Psoas muscle (tissue), 7 donors: ENCODE measurements at regions not wholly inside any gene's neighbourhood (a gene's known extent, or its start where the extent isn't known, plus 50 kb on each side); places are given as distances from the start of the nearest gene placed in this dataset.

Experiments
- ATAC-seq, 4 donors: fragments of 200-7000 bp; cut with Tn5 transposase; one replicate each; pipeline ENCODE4 v1.9.1; 2020; ENCODE audit warnings: moderate library complexity in 3 of 4, mild to moderate bottlenecking in 2 of 4
- DNase-seq, 2 donors: peaks; one replicate each; pipeline ENCODE4 v3.0.0-alpha.2; 2020
- H3K27ac ChIP-seq: fragments of 200-600 bp; one replicate; pipeline ENCODE4 v1.8.0; 2022
- H3K27me3 ChIP-seq, 3 donors: fragments of 200-600 bp in 1 of 3; one replicate each; pipeline versions ENCODE4 v1.6.1 to v1.8.0; 2013 to 2022; ENCODE audit warnings: low read length in 2 of 3, mild to moderate bottlenecking in 2 of 3, moderate library complexity in 1 of 3; ENCODE audit not compliant: insufficient read depth in 3 of 3
- H3K36me3 ChIP-seq, 2 donors: fragments of 200-600 bp in 1 of 2; one replicate each; pipeline versions ENCODE4 v1.6.1 to v1.8.0; 2013 to 2022; ENCODE audit warnings: low read depth in 1 of 2, mild to moderate bottlenecking in 1 of 2, moderate library complexity in 1 of 2; ENCODE audit not compliant: insufficient read depth in 1 of 2
- H3K4me1 ChIP-seq: fragments of 200-600 bp; one replicate; pipeline ENCODE4 v1.8.0; 2022
- H3K4me3 ChIP-seq: fragments of 200-600 bp; one replicate; pipeline ENCODE4 v1.8.0; 2022; ENCODE audit warnings: mild to moderate bottlenecking
- H3K9me3 ChIP-seq: fragments of 200-600 bp; one replicate; pipeline ENCODE4 v1.8.0; 2022
- WGBS, 3 donors: extraction: QIAGEN DNeasy Blood & Tissue Kit; methylation state at CpG; one replicate each; pipeline versions ENCODE4 v1.1.6 to v1.1.7; 2013; 5-methylcytosine and 5-hydroxymethylcytosine counted together
- intact Hi-C, 2 donors: fragments of 100-400 bp; cut with DNase I; formaldehyde crosslinking; loops; one replicate each; pipeline versions ENCODE4 v1.11.0 to v1.14.2; 2022
- TF ChIP-seq, protein P1 (sequence below): fragments of 200-600 bp; IDR thresholded peaks from one replicate; pipeline ENCODE4 v1.8.0; 2022; ENCODE audit warnings: antibody characterized with exemption
- donor health status: healthy with polysubstance abuse.
- donor health status: DM: no; HTN: no; CAD: no; lungs with moderate emphysema.
- donor health status: Bipolar disorder and iron deficiency.
- donor health status: healthy.
- donor health status: DM: yes; HTN: yes; CAD: no.
- donor health status: DM: no; HTN: no; CAD: no.
- donor health status: DM: yes; HTN: yes; CAD: no.

GRCh38 chr4:10737337-10737736, 52.8 kb upstream of the CLNK start:
- DNase-seq (no peak), ATAC-seq (no peak)
- H3K27ac ChIP-seq = no peak overlapping the region
- TF ChIP-seq, protein P1, sequence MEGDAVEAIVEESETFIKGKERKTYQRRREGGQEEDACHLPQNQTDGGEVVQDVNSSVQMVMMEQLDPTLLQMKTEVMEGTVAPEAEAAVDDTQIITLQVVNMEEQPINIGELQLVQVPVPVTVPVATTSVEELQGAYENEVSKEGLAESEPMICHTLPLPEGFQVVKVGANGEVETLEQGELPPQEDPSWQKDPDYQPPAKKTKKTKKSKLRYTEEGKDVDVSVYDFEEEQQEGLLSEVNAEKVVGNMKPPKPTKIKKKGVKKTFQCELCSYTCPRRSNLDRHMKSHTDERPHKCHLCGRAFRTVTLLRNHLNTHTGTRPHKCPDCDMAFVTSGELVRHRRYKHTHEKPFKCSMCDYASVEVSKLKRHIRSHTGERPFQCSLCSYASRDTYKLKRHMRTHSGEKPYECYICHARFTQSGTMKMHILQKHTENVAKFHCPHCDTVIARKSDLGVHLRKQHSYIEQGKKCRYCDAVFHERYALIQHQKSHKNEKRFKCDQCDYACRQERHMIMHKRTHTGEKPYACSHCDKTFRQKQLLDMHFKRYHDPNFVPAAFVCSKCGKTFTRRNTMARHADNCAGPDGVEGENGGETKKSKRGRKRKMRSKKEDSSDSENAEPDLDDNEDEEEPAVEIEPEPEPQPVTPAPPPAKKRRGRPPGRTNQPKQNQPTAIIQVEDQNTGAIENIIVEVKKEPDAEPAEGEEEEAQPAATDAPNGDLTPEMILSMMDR = no peak
- no peak overlapping the region for H3K4me3 ChIP-seq
- 81 to 83% (median 82%) methylated on average over 6 of the region's 6 CpGs for WGBS, 3 donors
- no peaks in the 10 kb centered on the region for H3K36me3 ChIP-seq
- intact Hi-C loops = no loop called here
- no peaks in the 10 kb centered on the region for H3K9me3 ChIP-seq
- no peaks in the 10 kb centered on the region for H3K27me3 ChIP-seq
- H3K4me1 ChIP-seq = no peaks in the 10 kb centered on the region

DNA sequence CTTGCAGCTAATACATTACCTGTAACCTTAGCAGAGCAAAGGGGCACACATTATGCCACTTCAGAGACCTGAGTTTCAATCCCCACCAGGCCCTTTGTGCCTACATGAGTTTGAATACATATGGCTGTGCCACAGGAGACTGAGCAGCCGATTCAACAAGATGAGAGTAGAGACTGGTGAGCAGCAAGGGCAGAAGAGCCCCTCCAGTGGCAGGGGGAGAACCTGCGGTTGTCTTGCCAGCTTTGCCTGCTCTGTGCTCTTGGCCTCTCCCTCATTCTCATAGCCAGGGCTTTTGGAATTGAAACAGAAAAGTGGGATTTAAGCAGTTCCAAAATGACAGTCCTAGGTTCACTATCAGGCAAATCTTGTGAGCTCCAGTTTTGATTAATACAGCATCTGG, 52.3 kb upstream of the CLNK start:
- no peaks in the 10 kb centered on the region for H3K36me3 ChIP-seq
- H3K27me3 ChIP-seq = no peaks in the 10 kb centered on the region
- H3K9me3 ChIP-seq = no peaks in the 10 kb centered on the region
- no peak overlapping the region for H3K4me3 ChIP-seq
- ATAC-seq (no peak), DNase-seq (no peak)
- H3K27ac ChIP-seq = no peak overlapping the region
- TF ChIP-seq, protein P1 = no peak
- no peaks in the 10 kb centered on the region for H3K4me1 ChIP-seq
- 72 to 82% (median 77%) methylated on average over 2 of the region's 2 CpGs for WGBS, 3 donors
- intact Hi-C loops = no loop called here

GRCh38 chr4:10736266-10736665, 51.7 kb upstream of the CLNK start:
- ATAC-seq (no peak), DNase-seq (no peak)
- WGBS, 3 donors = 89 to 94% (median 90%) methylated on average over 3 of the region's 3 CpGs
- H3K9me3 ChIP-seq = no peaks in the 10 kb centered on the region
- intact Hi-C loops = no loop called here
- no peak overlapping the region for H3K4me3 ChIP-seq
- H3K4me1 ChIP-seq = no peaks in the 10 kb centered on the region
- H3K27ac ChIP-seq = no peak overlapping the region
- TF ChIP-seq, protein P1 = no peak
- no peaks in the 10 kb centered on the region for H3K36me3 ChIP-seq
- H3K27me3 ChIP-seq = no peaks in the 10 kb centered on the region

DNA sequence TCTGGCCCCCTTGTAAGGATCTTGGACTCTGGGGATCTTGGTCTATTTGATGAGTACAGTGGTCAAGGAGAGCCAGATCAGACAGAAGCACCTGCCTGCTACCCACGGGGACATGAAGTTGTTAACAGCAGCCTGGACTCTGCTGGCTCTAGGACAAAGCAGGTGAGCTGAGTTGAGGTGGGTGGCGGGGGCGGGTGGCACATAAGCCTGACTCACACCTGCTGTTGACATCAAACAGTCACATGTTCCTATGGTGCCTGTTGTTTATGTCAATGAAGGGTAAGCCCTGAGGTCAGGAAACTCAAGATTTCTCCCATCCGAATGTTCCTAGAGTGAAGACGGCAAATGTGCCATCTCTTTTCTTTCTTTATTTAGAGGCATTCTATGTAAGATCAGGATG, 50.1 kb upstream of the CLNK start:
- TF ChIP-seq, protein P1 = no peak
- Histone ChIP-seq H3K27ac (no peak overlapping the region), H3K4me1 (no peaks in the 10 kb centered on the region), H3K9me3 (no peaks in the 10 kb centered on the region), H3K4me3 (no peak overlapping the region), H3K27me3 (no peaks in the 10 kb centered on the region), H3K36me3 (no peaks in the 10 kb centered on the region)
- DNase-seq = no peak
- no peak for ATAC-seq
- intact Hi-C loops = no loop called here
- 80 to 92% (median 85%) methylated on average over 5 of the region's 5 CpGs for WGBS, 3 donors
